Breast epithelium (tissue), 3 donors: ENCODE measurements at regions not wholly inside any gene's neighbourhood (a gene's known extent, or its start where the extent isn't known, plus 50 kb on each side); places are given as distances from the start of the nearest gene placed in this dataset.

Source experiments
- POLR2AphosphoS5 ChIP-seq, 3 donors: sonication (generic); formaldehyde crosslinking; IDR thresholded peaks; one replicate each; pipeline ENCODE4 v1.6.1; 2017; ENCODE audit warnings: antibody characterized with exemption in 3 of 3
- TF ChIP-seq, protein P1 (sequence below), 3 donors: fragments of 450-650 bp; IDR thresholded peaks; one replicate each; pipeline ENCODE4 v1.5.1; 2016 to 2017; ENCODE audit warnings: antibody characterized with exemption in 3 of 3, mild to moderate bottlenecking in 3 of 3, moderate library complexity in 3 of 3

DNA sequence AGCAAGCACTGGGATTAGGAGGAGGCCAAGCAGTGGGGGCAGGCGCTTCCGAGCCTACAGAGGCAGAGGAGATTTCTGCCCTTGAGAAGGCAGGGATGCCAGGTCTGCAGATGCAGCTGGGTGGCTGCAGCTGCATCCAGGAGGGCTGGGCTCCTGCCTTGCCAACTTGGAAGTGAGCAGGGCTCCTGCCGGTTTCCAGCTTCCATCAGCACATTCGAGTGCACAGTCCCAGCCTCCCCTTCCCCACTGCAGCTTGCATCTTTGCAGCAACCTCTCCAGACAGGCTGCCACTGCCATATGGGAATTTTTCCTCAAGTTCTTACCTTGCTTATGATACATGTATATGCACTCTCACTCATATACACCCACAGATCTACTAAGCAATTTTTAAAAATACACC, 1234.3 kb upstream of the B3GALT2 start:
- TF ChIP-seq, protein P1, sequence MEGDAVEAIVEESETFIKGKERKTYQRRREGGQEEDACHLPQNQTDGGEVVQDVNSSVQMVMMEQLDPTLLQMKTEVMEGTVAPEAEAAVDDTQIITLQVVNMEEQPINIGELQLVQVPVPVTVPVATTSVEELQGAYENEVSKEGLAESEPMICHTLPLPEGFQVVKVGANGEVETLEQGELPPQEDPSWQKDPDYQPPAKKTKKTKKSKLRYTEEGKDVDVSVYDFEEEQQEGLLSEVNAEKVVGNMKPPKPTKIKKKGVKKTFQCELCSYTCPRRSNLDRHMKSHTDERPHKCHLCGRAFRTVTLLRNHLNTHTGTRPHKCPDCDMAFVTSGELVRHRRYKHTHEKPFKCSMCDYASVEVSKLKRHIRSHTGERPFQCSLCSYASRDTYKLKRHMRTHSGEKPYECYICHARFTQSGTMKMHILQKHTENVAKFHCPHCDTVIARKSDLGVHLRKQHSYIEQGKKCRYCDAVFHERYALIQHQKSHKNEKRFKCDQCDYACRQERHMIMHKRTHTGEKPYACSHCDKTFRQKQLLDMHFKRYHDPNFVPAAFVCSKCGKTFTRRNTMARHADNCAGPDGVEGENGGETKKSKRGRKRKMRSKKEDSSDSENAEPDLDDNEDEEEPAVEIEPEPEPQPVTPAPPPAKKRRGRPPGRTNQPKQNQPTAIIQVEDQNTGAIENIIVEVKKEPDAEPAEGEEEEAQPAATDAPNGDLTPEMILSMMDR (IDR thresholded peaks at IDR 0.05): no peak
- no peak for TF ChIP-seq POLR2AphosphoS5 (IDR thresholded peaks at IDR 0.05)
